ELR (cell line): ENCODE measurements at regions not wholly inside any gene's neighbourhood (a gene's known extent, or its start where the extent isn't known, plus 50 kb on each side); places are given as distances from the start of the nearest gene placed in this dataset.

Experiments
- DNase-seq: peaks from one replicate; pipeline ENCODE4 v3.0.0-alpha.2; 2015; ENCODE audit warnings: low read depth

GRCh38 chr6:33923857-33924514, 120.2 kb upstream of the MLN start:
- no peak for DNase-seq

DNA sequence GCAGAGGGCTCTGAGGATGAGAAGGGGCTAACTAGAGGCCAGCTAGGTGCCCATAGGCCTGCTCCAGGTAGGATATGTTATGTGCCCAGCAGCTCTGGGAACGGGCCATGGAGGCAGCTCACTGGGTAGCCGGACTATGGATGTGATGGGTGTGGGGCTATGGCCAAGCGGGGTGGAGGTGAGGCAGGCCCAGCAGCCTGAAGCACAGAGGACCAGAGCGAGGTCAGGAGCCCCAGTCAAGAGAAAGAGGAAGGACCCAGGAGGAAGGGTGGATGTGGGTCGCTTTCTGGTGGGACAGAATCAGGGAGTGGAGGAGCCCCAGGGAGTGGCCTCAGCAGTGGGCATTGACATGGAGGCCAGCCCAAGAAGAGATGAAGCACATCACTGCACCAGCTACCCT, 117.9 kb upstream of the MLN start:
- no peak for DNase-seq

- DNase-seq = no peak
These were observed 114.4 kb upstream of the MLN start for GRCh38 chr6:33918175-33918695.

GRCh38 chr6:33915134-33915533, 111.3 kb upstream of the MLN start:
- no peak for DNase-seq

- DNase-seq = no peak
These were observed 110.8 kb upstream of the MLN start for GRCh38 chr6:33914645-33915044.

DNA sequence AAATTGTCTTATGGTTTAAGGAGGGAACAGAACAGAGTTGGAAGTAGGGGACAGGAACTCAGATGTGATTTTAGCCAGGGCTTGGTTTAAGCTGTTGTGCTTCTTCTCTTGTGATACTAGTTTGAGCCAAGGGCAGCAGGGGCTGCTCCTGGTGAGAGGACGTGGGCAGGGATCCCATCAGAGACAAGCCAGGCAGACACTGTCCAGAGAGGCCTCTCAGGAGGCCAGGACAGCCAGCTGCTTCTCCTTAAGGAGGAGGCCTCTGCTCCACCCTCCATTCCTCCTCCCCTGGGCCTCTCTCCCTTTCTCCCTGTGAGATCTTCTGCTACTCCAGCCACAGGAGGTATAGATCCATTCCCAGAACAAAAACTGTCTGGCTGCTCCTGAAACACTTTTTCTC, 108.4 kb upstream of the MLN start:
- DNase-seq = no peak

GRCh38 chr6:33911488-33911887, 107.7 kb upstream of the MLN start:
- no peak for DNase-seq

- DNase-seq = no peak
These were observed 106.8 kb upstream of the MLN start for GRCh38 chr6:33910594-33910993.

DNA sequence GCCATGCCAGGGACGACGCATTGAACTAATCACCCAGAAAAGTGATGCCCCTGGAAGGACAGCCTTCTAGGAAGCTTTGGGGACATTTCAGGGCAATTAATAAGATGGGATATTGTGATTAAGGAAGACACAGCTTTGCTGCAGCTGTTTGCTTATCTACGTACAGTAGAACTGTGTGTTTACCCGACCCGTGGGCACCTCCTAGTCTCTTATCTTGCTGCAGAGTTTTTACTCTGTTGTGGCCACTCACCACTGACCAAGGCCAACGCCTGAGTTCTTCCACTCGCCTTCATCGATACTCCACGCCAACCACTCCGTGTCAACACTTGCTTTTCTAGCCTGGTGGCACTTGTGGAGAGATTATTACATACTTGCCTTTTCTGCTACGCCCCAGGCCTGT, 105.9 kb upstream of the MLN start:
- DNase-seq = no peak

GRCh38 chr6:33908025-33908424, 104.2 kb upstream of the MLN start:
- DNase-seq = no peak

GRCh38 chr6:33907227-33907626, 103.4 kb upstream of the MLN start:
- no peak for DNase-seq

DNA sequence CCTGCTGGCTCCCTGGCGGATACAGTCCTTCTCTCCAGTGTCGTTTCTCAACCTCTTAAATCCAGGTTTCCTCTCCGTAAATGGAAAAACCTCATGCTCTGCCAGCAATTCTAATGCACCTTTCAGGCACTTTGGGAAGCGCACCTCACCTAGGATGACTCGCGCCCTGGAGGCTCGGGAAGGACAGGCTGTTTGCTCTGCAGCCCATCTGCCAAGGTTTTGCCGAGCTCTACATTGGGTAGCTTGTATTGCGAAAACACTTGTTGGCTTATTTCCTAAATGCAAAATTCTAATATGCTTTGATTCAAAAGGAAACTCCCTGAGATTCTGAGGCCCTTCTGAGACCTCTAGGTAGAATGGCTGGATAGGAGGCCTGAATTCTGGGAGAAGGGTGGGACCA, 102.6 kb upstream of the MLN start:
- DNase-seq = no peak

GRCh38 chr6:33905071-33905609, 101.3 kb upstream of the MLN start:
- DNase-seq = no peak

- no peak for DNase-seq
These were observed 100.9 kb upstream of the MLN start for GRCh38 chr6:33904747-33905065.

DNA sequence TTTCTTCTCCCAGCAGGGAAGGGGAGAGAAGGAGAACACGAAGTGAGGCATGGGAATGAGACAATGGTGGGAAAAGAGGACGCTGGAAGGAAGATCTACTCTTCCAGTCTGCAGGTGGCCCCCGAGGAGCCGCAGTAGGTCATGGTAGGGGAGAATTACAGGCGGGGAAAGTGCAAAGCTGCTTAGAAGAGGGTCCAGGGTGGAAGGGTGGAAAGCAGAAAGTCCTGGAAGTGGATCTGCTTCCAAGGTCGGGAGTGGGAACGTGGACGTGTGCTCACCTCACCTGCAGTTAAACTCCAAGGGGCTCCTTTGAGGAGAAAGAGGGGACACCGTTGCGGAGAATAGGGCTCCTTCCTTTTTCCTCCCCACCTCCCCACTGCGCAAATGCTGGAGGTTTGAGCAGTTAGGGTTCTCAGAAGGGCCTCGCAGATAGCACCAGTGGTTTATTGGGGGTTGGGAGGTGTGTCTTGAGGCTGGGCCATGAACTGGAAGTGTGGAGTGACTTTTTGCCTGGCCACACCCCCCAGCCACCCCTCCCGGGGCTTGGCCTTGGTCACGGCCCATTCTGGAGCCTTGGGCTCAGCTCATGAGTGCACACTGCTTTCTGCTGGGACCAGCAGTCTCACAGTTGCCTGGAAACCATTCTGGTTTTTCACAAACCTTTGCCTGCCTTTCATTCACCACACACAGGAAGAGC, 100.4 kb upstream of the MLN start:
- DNase-seq = no peak

DNA sequence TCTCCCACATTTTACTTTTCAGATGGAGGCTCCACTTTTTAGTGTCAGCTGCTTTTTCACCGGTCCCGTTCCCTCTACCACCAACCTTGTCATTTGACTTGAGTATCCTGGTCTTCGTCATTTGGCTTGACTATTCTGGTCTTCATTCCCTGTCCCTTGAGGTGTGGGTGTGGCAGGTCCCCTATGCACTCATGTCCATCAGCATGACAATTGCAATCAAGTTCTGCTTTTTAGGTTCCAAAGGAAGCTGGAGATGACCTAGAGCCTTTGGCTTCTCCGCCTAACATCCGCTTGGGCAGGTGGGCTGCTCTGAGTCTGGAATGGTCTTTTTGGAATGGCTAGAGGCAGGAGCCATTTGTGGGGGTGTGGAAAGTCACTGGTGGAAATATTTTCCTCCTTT, 99.8 kb upstream of the MLN start:
- no peak for DNase-seq

DNA sequence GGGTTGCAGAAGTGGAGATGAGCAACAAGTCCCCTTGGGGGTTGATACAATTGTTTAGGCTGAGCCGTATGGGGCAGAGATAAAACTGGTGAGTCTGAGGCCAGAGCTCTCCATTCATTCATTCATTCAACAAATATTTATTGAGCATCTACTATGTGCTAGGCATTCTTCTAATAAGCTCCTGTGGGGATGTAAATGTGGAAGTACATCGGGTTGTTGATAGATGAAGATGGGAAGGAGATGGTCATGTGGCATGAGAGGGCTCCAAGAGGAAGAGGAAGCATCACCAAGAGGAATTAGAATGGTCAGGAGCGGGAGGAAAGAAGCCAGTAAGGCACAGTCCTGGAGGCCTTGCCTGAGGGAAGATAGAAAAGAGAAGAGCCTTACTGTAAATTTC, 98.7 kb upstream of the MLN start:
- DNase-seq = no peak

DNA sequence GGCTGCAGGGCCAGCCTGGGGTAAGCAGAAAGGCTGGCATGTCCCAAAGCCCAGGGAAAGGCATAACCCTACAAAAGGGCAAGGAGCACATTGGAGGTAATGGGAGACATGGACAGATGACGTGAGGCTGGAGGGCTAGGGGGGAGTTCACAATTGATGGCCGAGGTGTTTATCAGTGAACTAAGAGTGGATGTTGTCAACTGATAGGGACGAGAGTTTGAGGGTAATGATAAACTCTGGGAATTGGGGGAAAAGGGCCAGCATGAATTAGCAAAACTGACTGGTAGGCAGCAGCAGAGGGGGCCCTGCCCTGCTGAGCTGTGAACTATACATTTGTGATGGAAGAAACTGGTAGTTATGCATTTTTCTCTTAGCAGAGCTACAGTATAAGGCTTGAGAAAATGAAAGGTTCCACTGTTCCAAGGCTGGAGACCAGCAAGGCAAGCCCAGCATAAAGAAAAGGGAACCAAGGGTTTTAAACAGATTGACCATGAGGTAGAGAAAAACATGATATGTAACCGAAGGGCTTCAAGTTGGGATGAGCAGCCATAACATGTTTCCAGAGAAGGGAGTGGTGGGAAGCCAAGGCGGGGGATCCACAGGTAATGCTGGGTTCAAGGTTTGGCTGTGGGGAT, 98.1 kb upstream of the MLN start:
- DNase-seq = no peak

- DNase-seq = peak; percentile 13
These were observed 95.0 kb upstream of the MLN start for GRCh38 chr6:33898771-33899170.

DNA sequence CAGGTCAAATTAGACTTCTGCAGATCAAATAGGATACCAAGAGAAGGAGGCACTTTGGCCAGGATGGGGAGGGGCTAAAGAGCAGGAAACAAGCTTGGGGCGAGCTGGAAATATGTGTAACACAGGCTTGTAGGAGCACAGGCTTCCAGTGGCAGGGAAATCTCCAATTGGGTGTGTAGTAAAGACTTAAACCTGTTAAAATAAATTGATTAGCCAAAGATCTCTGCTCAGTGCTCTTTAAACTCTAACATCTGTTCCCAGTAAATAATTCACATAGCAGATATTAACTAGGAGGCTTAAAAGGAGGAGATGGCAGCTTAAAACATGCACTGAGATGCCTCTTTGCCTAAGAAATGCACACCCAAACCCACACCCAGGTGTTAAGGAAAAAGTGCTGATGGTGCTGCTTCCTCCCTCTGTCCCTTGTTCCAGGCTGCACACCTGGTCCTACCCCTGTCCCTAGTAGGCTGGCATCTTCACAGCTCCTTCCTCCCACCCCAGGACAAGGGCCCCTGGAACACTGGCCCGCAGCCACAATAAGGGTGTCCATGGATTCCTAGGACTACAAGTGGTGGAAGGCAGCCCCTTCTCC, 93.5 kb upstream of the MLN start:
- no peak for DNase-seq

DNA sequence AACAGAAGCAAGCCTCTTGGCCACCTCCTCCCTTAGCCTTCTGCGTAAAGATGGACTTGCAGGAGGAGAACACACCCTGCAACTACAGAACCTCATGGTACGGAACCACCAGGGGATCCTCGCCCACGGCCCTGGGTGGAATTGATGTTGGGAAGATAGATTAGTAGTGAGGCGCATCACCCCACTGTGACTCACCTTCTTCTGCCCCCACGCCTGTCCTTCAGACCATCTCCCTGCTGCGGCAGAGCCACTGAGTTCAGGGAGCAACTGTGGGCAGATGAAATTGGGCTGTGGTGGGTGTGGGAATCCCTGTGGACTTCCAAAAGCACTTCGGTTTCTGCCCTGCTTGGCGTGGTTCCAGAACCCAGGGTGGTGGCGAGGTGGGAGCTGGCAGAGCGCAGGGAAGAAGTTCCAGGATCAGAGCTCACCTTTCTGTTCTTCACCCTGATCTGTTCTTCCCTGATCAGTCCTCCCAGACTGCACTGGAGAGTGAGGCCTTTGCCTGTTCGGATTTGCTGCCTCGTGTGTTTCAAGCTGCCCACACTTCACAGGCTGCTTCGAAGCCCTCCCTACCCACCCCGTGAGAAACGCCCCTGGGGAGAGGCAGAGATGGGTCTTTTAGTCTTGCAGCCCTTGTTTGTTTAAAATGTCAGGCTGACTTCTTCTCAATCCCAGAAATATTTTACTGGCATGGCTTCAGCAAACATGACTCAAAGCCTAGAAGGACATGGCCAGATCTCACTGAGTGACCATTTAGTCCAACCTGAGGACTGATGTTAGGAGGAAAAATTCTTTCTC, 92.8 kb upstream of the MLN start:
- no peak for DNase-seq

DNA sequence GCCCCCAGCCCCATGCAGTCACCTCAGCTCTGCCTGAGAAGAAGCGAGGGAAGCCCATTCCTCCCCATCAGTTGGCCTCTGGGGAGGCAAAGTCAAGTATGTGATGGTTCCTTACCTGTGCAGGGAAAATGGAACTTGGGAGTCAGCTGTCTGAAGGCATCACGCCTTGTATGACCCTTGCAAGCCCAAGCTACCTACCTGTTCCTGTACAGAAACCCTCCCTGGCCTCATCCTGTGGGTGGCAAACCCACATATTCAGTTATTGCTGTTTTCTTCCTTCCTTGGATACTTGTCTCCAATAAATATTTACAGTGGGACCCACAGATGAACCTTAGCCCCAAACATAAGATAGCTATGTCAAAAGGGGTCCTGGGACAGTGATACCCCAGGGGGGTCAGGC, 92.2 kb upstream of the MLN start:
- DNase-seq = no peak
